Ecto neural progenitor cell (in vitro differentiated cells): ENCODE measurements at regions not wholly inside any gene's neighbourhood (a gene's known extent, or its start where the extent isn't known, plus 50 kb on each side); places are given as distances from the start of the nearest gene placed in this dataset.
"Not testable (repeated sequence)": the region's sequence is repeated elsewhere in the genome, so short reads cannot be mapped to it uniquely, and the experiment has no call there.

ENCODE experiments used
- DNase-seq: peaks from one replicate; pipeline ENCODE4 v3.0.0-alpha.2; 2018; ENCODE audit warnings: low spot score

DNA sequence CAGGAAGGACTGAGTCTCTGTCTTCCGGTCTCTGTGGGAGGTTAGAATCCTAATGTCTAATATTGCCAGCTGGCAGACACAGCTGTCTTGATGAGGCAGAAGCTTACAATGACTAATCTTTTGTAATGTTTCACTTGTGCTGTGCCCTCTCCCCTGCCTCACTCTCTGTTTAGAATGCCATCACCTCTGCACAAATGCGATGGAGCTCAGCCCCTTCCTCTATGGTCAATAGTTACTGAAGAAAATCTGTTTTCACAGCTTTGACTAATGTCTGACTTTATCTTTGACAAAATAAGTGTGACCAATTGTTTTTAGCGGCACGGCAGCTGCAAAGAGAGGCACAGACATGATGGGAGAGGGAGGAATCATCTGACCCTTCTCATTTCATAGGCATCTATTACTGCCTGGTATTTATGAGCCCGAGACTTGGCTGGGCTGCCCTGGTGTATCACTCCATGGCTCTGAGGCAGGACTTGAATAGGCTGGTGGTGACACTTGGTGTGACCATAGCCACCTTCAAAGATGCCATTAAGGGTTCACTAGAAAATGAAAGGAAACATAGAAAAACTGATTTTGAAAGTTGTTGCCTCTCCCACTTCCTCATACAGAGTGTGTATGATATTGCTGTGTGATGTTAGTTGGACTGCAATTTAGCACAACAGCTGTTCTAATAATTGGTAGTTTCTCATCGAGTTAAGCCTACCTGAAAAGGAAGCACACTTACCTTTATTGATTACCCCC lies 163.2 kb upstream of the NBPF11 start:
- no peak for DNase-seq

DNA sequence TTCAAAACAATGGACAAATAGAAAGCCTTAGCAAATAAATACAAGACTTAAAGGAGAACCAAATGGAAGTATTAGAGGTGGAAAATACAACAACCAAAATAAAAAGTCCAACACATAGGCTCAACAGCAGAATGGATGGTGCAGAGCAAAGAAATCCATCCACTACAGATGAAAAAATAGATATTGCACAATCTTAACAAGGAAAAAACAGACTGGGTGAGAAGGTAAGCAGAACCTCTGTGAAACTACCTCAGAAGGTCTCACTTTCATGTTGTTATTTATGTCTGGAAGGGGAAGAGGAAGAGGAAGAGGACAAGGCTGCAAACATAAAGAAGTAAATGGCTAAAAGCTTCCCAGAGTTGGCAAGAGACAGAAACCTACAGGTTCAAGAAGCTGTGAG lies 158.7 kb upstream of the NBPF11 start:
- DNase-seq: no peak

DNA sequence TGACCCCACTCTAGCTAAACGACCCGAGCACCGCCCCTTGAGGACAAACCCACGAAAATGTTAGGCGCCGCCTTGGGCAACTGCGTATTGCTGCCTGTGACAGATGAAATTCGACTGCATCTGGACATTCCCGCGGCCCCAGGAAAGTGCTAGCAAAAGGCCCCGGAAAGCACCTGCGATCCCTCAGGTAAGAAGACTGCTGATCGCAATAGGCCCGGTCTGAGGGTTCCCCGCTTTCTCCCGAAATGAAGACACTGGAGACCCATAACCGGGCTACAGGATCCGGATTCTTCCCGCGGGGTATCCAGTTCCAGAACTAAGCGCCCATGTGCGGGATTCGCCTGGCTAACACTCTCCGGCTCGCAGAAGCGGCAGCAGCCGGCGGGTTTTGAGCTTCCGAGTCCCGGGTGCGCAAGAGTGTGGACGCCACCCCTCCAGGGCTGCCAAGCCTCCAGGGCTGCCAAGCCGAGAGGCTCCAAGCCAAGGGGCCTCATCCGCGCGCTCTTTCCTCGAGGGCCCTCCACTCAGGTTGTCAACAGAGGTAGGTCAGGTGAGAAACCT lies 157.9 kb upstream of the NBPF11 start:
- DNase-seq: no peak

DNA sequence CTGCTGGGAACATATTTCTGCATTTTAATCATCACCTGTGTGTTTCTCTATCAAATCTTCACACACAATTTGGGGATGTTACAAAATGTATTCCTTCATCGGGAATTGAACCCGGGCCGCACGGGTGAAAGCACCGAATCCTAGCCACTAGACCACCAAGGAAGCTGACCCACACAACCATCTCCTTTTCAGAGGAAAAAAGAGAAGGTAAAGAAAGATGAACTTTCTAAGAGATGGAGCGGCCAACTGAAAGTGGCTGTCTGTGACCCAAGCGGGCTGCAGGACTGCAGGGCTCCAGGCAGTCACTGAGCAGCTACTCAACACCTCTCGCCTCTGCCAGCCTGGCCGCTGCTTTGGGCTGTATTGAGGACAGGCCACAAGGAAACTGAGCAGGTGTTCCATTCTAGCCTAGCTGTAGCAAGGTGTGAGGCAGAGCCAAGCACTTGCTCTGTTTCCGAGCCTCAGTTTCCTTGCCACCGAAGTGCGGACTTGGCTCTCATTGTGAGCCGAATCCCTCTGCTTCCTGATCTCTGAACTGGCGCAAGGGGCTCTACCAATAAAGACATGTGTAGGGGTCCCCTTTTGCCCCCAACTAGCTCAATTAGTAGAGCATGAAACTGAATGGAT lies 156.9 kb upstream of the NBPF11 start:
- no peak for DNase-seq

DNA sequence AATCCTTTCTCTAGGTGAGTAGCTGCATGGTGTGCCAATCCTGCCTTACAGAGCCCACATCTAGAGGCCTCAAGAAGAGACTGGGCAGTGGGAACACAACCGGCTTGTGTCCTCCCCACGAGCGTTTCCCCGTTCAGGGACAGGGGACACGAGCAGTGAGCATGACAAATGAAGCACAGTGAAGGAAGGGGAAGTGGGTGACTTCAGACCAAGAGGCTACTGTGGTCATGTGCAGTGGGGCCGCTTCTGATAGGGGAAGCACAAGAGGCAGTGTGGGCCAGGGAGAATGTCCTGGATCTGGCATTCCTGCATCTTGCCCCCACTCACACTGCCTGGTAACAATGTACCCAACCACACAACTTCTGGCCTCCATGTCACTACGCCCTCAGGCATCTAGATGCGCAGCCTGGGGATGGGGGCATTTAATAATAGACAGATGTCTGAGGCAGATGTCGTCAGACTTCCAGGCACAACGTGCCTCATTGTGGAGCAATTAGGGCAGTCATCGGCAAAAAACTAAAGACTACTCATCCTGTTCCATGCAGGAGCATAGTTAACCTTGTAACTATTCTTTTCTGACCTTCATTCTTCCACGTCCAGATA lies 155.6 kb upstream of the NBPF11 start:
- no peak for DNase-seq

DNA sequence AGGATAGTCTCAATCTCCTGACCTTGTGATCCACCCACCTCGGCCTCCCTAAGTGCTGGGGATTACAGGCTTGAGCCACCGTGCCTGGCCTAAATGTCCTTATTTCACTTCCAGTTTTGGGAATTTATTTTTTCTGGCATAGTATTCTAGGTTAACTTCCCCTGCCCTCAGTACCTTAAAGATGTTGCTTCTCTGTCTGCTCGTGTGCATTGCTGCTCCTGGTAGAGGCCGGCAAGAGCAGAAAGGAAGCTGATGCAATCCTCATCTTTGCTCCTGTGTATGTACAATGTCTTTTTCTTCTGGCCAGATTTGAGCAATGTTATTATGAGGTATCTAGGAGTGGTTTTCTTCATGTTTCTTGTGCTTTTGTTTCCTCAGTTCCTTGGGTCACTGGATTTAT lies 152.9 kb upstream of the NBPF11 start:
- not testable (repeated sequence) for DNase-seq

DNA sequence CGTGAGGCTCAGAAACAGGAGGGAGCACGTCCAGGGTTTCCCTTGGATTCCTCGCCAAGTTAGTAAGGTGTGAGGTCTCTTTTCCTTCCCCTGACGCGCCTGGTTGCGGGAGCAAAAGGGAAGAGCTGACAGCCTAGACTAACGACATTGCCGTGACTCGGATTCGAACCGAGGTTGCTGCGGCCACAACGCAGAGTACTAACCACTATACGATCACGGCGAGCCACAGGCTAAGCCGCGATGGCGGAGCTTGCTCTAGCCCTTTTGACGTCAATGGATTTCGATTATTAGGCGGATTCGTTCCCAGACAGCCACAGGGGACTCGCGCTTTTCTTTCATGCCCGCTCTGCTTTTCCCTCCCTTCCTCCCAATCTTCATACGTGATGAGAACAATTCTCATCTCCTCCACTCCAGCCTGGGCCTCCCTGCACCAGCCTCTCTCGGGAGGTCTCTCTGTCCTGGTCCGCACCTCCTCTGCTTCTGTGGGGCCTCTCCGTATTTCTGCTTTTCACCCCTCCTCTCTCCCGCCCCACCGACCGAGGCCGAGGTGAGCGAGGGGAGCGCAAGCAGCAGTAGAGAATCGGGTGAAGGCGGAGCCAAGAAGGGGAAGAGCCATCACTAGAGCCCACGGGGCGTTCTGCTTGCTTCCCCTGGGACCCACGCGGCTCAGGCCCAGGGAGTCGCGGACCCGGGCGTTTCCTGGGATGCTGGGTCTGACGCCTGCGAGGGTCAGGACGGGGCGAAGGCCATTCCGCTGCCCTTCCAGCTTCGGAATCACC lies 150.7 kb upstream of the NBPF11 start:
- DNase-seq: not testable (repeated sequence)

GRCh38 chr1:148297852-148298251 lies 145.8 kb upstream of the NBPF11 start:
- DNase-seq: not testable (repeated sequence)

DNA sequence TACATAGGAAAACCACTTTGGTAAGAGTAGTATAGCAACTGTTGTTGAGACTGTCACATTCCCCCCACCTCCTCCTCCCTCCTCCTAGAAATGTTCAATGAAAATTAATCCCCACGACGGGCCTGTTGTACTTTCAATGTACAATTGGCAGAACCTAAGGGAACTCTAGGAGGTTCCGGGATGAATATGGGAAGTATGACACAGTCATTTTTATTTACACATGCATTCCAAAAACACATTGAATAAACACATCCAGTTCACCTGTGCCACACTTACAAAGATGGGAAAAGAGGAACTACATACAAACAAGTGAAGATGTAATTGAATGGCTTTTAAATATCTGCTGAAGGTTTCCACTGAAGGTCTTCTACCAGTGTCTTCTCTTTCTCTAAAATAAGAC lies 144.4 kb upstream of the NBPF11 start:
- no peak for DNase-seq

DNA sequence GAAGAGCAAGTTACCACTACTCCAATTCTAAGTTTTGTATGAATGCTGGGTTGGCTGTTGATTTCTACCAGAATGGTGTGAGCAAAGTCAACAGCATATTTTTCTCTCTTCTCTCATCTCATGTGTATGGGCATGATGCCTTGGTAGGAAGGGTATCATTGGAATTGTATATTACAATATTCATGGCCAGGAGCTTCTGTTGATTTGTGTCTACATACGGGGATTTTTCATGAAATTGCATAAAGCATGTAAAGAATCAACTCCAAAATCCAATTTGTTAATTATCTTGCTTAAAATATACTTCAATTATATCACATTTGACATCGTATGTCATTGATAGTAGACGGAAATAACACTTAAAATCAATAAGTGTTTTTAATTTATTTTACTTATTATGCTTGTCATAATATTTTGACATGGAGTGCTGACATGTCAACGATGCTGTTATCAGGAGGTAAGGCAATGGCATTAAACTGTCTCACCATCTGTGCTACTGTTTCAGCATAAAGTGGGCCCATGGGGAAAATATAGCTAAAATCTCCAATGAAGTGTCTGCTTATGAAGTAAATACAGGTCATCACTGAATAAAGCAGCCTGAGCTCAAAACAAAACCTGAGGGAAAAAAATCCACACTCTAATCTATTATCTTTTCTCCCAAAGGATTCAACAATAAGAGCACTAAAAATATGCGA lies 142.2 kb upstream of the NBPF11 start:
- no peak for DNase-seq

DNA sequence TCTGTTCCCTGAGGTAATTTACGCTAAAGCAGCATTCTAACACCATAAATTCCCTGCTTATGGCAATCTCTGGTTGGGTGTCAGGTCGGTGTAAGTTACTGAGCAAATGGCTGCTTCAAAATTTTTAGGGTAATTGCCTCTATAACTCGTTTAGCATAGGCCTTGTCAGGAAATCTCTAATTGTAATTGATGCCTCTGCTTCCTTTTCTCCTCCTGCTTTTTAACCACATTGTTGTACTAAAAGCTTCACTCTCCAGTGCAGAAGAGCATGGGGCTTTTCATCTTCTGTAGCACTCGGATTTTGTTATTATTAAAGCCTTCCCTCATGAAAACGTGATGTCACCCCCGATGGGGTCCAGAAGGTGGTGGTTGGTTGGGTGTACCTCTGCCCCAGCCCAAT lies 141.6 kb upstream of the NBPF11 start:
- no peak for DNase-seq

- no peak for DNase-seq
Observed at GRCh38 chr1:148292915-148293314, 140.8 kb upstream of the NBPF11 start.

DNA sequence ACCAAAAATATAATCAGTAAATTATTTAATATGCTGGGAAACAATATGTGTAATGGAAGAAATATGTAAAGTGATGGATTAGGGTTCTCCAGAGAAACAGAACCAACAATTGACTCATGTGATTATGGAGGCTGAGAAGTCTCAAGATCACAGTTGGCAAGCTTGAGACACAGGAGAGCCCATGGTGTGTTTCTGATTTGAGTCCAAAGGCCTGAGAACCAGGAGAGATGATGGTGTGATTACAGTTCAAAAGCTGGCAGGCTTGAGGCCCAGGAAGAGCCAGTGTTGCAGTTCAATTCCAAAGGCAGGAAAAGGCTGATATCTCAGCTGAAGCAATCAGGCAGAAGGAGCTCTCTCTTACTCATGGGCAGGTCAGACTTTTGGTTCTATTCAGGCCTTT lies 138.8 kb upstream of the NBPF11 start:
- DNase-seq: no peak

DNA sequence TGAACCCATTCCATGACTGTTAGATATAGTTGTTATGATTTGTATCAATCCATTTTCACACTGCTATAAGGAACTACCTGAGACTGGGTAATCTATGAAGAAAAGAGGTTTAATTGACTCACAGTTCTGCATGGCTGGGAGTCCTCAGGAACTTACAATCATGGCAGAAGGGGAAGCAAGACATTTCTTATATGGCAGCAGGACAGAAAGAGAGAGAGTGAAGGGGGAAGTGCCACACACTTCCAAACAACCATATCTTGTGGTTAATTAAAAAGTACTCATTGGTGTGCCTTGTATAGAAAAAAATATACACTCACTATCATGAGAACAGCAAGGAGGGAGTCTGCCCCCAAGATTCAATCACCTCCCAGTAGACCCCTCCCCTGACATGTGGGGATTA lies 137.6 kb upstream of the NBPF11 start:
- DNase-seq: no peak

DNA sequence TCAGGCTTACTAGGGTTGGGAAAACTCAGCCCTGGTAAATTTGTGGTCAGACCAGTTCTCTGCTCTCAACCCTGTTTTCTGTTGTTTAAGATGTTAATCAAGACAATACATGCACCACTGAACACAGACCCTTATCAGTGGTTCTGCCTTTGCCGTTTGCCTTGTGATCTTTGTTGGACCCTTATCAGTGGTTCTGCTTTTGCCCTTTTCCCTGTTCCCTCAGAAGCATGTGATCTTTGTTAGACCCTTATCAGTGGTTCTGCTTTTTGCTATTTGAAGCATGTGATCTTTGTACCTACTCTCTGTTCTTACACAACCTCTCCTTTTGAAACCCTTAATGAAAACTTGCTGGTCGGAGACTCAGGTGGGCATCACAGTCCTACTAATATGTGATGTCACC lies 133.9 kb upstream of the NBPF11 start:
- not testable (repeated sequence) for DNase-seq

DNA sequence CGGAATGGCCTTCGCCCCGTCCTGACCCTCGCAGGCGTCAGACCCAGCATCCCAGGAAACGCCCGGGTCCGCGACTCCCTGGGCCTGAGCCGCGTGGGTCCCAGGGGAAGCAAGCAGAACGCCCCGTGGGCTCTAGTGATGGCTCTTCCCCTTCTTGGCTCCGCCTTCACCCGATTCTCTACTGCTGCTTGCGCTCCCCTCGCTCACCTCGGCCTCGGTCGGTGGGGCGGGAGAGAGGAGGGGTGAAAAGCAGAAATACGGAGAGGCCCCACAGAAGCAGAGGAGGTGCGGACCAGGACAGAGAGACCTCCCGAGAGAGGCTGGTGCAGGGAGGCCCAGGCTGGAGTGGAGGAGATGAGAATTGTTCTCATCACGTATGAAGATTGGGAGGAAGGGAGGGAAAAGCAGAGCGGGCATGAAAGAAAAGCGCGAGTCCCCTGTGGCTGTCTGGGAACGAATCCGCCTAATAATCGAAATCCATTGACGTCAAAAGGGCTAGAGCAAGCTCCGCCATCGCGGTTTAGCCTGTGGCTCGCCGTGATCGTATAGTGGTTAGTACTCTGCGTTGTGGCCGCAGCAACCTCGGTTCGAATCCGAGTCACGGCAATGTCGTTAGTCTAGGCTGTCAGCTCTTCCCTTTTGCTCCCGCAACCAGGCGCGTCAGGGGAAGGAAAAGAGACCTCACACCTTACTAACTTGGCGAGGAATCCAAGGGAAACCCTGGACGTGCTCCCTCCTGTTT lies 128.9 kb upstream of the NBPF11 start:
- not testable (repeated sequence) for DNase-seq

DNA sequence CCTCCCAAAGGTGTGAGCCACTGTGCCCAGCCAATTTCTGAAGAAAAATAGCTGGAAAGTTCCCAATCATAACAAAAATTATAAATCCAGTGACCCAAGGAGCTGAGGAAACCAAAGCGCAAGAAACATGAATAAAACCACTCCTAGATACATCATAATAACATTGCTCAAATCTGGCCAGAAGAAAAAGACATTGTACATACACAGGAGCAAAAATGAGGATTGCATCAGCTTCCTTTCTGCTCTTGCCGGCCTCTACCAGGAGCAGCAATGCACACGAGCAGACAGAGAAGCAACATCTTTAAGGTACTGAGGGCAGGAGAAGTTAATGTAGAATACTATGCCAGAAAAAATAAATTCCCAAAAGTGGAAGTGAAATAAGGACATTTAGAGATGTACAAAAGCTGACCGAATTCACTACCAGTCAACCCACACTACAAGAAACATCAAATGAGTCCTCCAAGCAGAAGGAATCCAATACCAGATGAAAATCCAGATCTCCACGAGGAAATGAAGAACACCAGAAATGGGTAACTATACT lies 127.0 kb upstream of the NBPF11 start:
- DNase-seq: not testable (repeated sequence)

DNA sequence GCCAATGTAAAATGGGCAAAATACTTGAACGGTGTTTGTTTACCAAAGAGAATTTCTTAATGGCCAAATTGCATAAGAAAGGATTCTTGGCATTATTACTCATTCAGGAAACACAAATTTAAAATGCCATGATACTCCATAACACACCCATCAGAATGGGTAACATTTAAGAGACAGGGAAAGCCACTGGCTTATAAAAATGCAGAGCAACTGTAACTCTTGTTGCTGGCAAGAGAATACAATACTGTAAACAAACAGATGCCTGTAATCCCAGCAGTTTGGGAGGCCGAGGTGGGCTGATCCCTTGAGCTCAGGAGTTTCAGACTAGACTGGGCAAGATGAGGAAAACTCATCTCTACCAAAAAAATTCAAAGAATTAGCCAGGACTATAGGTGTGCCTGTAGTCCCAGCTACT lies 125.8 kb upstream of the NBPF11 start:
- not testable (repeated sequence) for DNase-seq

GRCh38 chr1:148267066-148267465 lies 115.0 kb upstream of the NBPF11 start:
- not testable (repeated sequence) for DNase-seq

- peak; percentile 72 for DNase-seq
Observed at GRCh38 chr1:148264374-148265276, 112.5 kb upstream of the NBPF11 start.
